ENCODE measurements at regions not wholly inside any gene's neighbourhood (a gene's known extent, or its start where the extent isn't known, plus 50 kb on each side); places are given as distances from the start of the nearest gene placed in this dataset.

- DNase-seq = peak; percentile 77 to 91
These were observed 105.1 kb upstream of the PDE4B start for GRCh38 chr1:65687428-65688214.

- DNase-seq = no peak
These were observed 104.5 kb upstream of the PDE4B start for GRCh38 chr1:65688215-65688566.

- peak in 1 of 2 experiments; percentile 24 for DNase-seq
These were observed 103.8 kb upstream of the PDE4B start for GRCh38 chr1:65688848-65689247.

- peak in 1 of 2 experiments; percentile 69 for DNase-seq
These were observed 101.4 kb upstream of the PDE4B start for GRCh38 chr1:65691152-65691900.

GRCh38 chr1:65691972-65692371, 100.7 kb upstream of the PDE4B start:
- no peak for DNase-seq

- no peak for DNase-seq
These were observed 98.6 kb upstream of the PDE4B start for GRCh38 chr1:65694126-65694525.

GRCh38 chr1:65694933-65695332, 97.8 kb upstream of the PDE4B start:
- DNase-seq = no peak

GRCh38 chr1:65698590-65698989, 94.1 kb upstream of the PDE4B start:
- DNase-seq = no peak

GRCh38 chr1:65703853-65704252, 88.8 kb upstream of the PDE4B start:
- no peak for DNase-seq

- DNase-seq = no peak
These were observed 88.4 kb upstream of the PDE4B start for GRCh38 chr1:65704318-65704717.

GRCh38 chr1:65717815-65718454, 74.8 kb upstream of the PDE4B start:
- peak in 1 of 2 experiments; percentile 28 for DNase-seq

- DNase-seq = no peak
These were observed 73.3 kb upstream of the PDE4B start for GRCh38 chr1:65719391-65719790.

GRCh38 chr1:65722461-65722860, 70.2 kb upstream of the PDE4B start:
- no peak for DNase-seq

GRCh38 chr1:65724151-65724550, 68.5 kb upstream of the PDE4B start:
- peak in 1 of 2 experiments; percentile 28 for DNase-seq

GRCh38 chr1:65725064-65725463, 67.6 kb upstream of the PDE4B start:
- DNase-seq = no peak

- no peak for DNase-seq
These were observed 64.2 kb upstream of the PDE4B start for GRCh38 chr1:65728504-65728903.

- DNase-seq = no peak
These were observed 63.4 kb upstream of the PDE4B start for GRCh38 chr1:65729259-65729658.

- no peak for DNase-seq
These were observed 57.7 kb upstream of the PDE4B start for GRCh38 chr1:65734979-65735378.

- no peak for DNase-seq
These were observed 50.7 kb upstream of the PDE4B start for GRCh38 chr1:65741993-65742392.
